Kidney (tissue), 13 donors: ENCODE measurements at regions not wholly inside any gene's neighbourhood (a gene's known extent, or its start where the extent isn't known, plus 50 kb on each side); places are given as distances from the start of the nearest gene placed in this dataset.

Experiments
- DNase-seq, 5 donors: peaks; one replicate each; pipeline ENCODE4 v3.0.0-alpha.2; 2013 to 2020
- FAIRE-seq: peaks from 2 replicates; lab custom pipeline; 2012; peaks lifted over from hg19 to GRCh38; lab: Jason Lieb, UNC
- H3K27ac ChIP-seq, 2 donors: one replicate each; pipeline ENCODE4 v1.7.0; 2013; ENCODE audit warnings: low read depth in 2 of 2, low read length in 2 of 2, inconsistent platforms in 1 of 2
- H3K27me3 ChIP-seq: one replicate; pipeline ENCODE4 v1.7.1; 2013; ENCODE audit warnings: low read length, inconsistent platforms; ENCODE audit not compliant: control insufficient read depth, insufficient read depth
- H3K36me3 ChIP-seq, 3 donors: one replicate each; pipeline versions ENCODE4 v1.7.0 to v1.7.1; 2013; ENCODE audit warnings: low read length in 3 of 3, control low read depth in 1 of 3, inconsistent platforms in 1 of 3; ENCODE audit not compliant: insufficient read depth in 3 of 3, control insufficient read depth in 2 of 3
- H3K4me1 ChIP-seq, 3 donors: one replicate each; pipeline versions ENCODE4 v1.7.0 to v1.7.1; 2013; ENCODE audit warnings: low read length in 3 of 3, inconsistent platforms in 1 of 3, low read depth in 1 of 3; ENCODE audit not compliant: control insufficient read depth in 2 of 3, insufficient read depth in 2 of 3
- H3K4me3 ChIP-seq, 3 donors: one replicate each; pipeline versions ENCODE4 v1.7.0 to v1.8.1; 2013; ENCODE audit warnings: low read length in 3 of 3, control low read depth in 1 of 3, inconsistent platforms in 1 of 3
- H3K9ac ChIP-seq, 3 donors: one replicate each; pipeline versions ENCODE4 v1.7.0 to v1.7.1; 2013; ENCODE audit warnings: low read length in 3 of 3, control low read depth in 1 of 3, inconsistent platforms in 1 of 3
- H3K9me3 ChIP-seq, 3 donors: one replicate each; pipeline versions ENCODE4 v1.7.0 to v1.7.1; 2013; ENCODE audit warnings: low read length in 3 of 3, control low read depth in 1 of 3, inconsistent platforms in 1 of 3; ENCODE audit not compliant: control insufficient read depth in 2 of 3, insufficient read depth in 1 of 3
- CTCF ChIP-seq: IDR thresholded peaks from 3 replicates; pipeline ENCODE4 v1.5.1; 2012; ENCODE audit warnings: mild to moderate bottlenecking, moderate library complexity, borderline replicate concordance; ENCODE audit not compliant: insufficient read depth; ENCODE audit errors: extremely low read depth
- intact Hi-C: fragments of 100-400 bp; cut with DNase I; formaldehyde crosslinking; loops from one replicate; pipeline ENCODE4 v1.11.1; 2022
- donor health status: control.
- donor health status: control.
- donor health status: control.
- donor health status: control.
- donor health status: control.
- donor health status: DM: yes; HTN: yes; CAD: no.
- donor health status: Normal renal cell carcinoma (clear cell type).

DNA sequence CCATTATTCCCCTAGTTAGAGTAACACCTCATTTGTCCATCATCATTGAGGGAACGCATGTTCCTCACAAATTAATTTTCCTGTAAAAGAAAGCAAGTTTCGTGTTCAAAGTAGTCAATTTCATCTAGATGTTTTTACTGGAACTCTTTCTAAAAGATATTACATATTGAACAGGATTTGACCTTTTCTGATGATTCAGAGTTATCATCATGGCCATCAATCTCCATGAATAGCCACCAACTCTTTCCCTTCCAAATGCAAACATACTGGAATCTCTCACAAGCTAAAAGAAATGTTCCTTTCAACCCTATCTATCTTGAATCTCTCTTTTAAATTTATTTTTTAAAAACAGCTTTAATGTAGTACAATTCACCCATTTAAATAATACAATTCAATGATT is 263.1 kb upstream of the FAR2 start:
- no peaks in the 10 kb centered on the region for H3K9me3 ChIP-seq
- no peaks in the 10 kb centered on the region for H3K27me3 ChIP-seq
- TF ChIP-seq CTCF = no peak
- H3K36me3 ChIP-seq = no peaks in the 10 kb centered on the region
- H3K9ac ChIP-seq = no peak overlapping the region
- no peak for FAIRE-seq
- H3K4me1 ChIP-seq = no peaks in the 10 kb centered on the region
- intact Hi-C loops = no loop called here
- no peak overlapping the region for H3K4me3 ChIP-seq
- H3K27ac ChIP-seq = no peak overlapping the region
- no peak for DNase-seq

DNA sequence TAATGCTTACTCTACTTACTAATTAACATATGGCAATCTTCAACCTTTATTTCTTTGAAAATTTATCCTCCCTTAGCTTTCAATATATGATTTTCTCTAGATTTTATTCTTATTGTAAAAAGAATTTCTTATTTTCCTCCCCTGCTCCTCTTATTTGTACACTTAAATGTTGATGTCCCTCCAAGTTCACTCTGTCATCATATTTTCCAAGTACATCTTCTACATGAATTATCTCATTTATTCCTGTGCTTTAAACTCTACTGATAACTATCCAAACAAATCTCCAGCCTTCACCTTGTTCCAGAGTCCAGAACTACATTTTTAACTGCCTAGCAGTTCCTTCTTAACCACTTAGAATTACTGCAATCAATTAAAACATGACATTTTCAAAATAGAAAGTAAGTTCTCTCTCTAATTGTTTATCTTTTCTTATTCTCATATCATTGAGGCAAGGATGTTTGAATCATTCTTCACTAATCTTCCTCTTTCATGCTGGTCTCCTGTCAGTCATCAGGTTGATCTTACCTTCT is 261.6 kb upstream of the FAR2 start:
- no peaks in the 10 kb centered on the region for H3K36me3 ChIP-seq
- intact Hi-C loops = no loop called here
- H3K9ac ChIP-seq = no peak overlapping the region
- no peak for TF ChIP-seq CTCF
- H3K27ac ChIP-seq = no peak overlapping the region
- H3K27me3 ChIP-seq = no peaks in the 10 kb centered on the region
- no peaks in the 10 kb centered on the region for H3K9me3 ChIP-seq
- H3K4me3 ChIP-seq = no peak overlapping the region
- no peaks in the 10 kb centered on the region for H3K4me1 ChIP-seq
- FAIRE-seq = no peak
- DNase-seq = no peak

DNA sequence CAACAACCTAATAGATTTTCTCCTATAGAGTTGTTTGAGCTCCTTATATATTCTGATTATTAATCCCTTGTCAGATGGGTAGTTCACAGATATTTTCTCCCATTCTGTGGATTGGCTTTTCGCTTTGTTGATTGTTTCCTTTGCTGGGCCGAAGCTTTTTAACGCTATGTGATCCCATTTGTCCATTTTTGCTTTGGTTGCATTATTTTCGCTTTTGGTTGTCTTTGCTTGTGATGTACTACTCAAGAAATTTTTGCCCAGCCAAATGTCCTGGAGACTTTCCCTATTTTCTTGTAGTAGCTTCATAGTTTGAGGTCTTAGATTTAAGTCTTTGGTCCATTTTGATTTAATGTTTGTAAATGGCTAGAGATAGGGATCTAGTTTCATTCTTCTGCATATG is 258.4 kb upstream of the FAR2 start:
- H3K27me3 ChIP-seq = no peaks in the 10 kb centered on the region
- no peaks in the 10 kb centered on the region for H3K4me1 ChIP-seq
- intact Hi-C loops = no loop called here
- no peak overlapping the region for H3K9ac ChIP-seq
- no peak overlapping the region for H3K4me3 ChIP-seq
- DNase-seq = no peak
- no peaks in the 10 kb centered on the region for H3K36me3 ChIP-seq
- H3K27ac ChIP-seq = no peak overlapping the region
- H3K9me3 ChIP-seq = no peaks in the 10 kb centered on the region
- FAIRE-seq = no peak
- TF ChIP-seq CTCF = no peak

DNA sequence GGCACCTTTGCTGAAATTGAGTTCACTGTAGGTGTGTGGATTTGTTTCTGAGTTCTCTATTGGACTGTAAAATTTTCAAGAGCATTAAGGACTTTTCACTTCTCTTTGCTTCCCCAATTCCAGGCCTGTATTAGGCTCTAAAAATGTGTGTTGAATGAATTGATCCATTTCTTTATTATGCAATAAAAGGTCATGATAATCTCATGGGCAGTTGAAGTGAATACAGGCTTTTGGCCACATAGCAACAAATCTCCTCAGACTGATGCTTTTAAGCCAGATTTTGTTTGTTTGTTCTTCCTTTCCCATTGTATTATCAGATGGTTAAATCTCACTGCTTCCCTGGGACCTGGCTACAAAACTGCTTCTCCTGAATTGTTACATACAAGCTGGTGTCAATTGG is 258.0 kb upstream of the FAR2 start:
- no peak for TF ChIP-seq CTCF
- Histone ChIP-seq H3K4me1 (no peaks in the 10 kb centered on the region), H3K27ac (no peak overlapping the region), H3K9ac (no peak overlapping the region), H3K36me3 (no peaks in the 10 kb centered on the region), H3K9me3 (no peaks in the 10 kb centered on the region), H3K4me3 (no peak overlapping the region), H3K27me3 (no peaks in the 10 kb centered on the region)
- DNase-seq = no peak
- intact Hi-C loops = no loop called here
- no peak for FAIRE-seq
